Lung (tissue), 11 donors: ENCODE measurements at regions not wholly inside any gene's neighbourhood (a gene's known extent, or its start where the extent isn't known, plus 50 kb on each side); places are given as distances from the start of the nearest gene placed in this dataset.

Experiments
- ATAC-seq: fragments of 200-7000 bp; cut with Tn5 transposase; one replicate; pipeline ENCODE4 v1.9.1; 2020; ENCODE audit warnings: moderate number of reproducible peaks; ENCODE audit not compliant: insufficient read depth, low FRiP score
- DNase-seq, 3 donors: peaks; one replicate each; pipeline ENCODE4 v3.0.0-alpha.2; 2013 to 2017
- H3K27ac ChIP-seq, 2 donors: one replicate each; pipeline ENCODE4 v1.5.1; 2013; ENCODE audit warnings: mild to moderate bottlenecking in 2 of 2, moderate library complexity in 2 of 2, control low read depth in 1 of 2, inconsistent platforms in 1 of 2, low read depth in 1 of 2, low read length in 1 of 2
- H3K27me3 ChIP-seq, 3 donors: one replicate each; pipeline ENCODE4 v1.5.1; 2013; ENCODE audit warnings: low read length in 2 of 3; ENCODE audit not compliant: control insufficient read depth in 3 of 3, insufficient read depth in 3 of 3
- H3K36me3 ChIP-seq, 4 donors: one replicate each; pipeline ENCODE4 v1.5.1; 2013; ENCODE audit warnings: low read length in 4 of 4, mild to moderate bottlenecking in 1 of 4, moderate library complexity in 1 of 4; ENCODE audit not compliant: control insufficient read depth in 4 of 4, insufficient read depth in 4 of 4
- H3K4me1 ChIP-seq, 5 donors: one replicate each; pipeline ENCODE4 v1.5.1; 2013; ENCODE audit warnings: low read length in 5 of 5, mild to moderate bottlenecking in 2 of 5, moderate library complexity in 1 of 5; ENCODE audit not compliant: control insufficient read depth in 5 of 5, insufficient read depth in 5 of 5
- H3K4me3 ChIP-seq: one replicate; pipeline ENCODE4 v1.5.1; 2013; ENCODE audit warnings: mild to moderate bottlenecking, control low read depth, moderate library complexity
- H3K9ac ChIP-seq, 2 donors: one replicate each; pipeline ENCODE4 v1.5.1; 2013; ENCODE audit warnings: low read length in 2 of 2, control low read depth in 1 of 2; ENCODE audit not compliant: insufficient read depth in 1 of 2
- H3K9me3 ChIP-seq, 4 donors: one replicate each; pipeline ENCODE4 v1.5.1; 2013; ENCODE audit warnings: low read length in 3 of 4, mild to moderate bottlenecking in 1 of 4, moderate library complexity in 1 of 4; ENCODE audit not compliant: control insufficient read depth in 4 of 4, insufficient read depth in 3 of 4
- CTCF ChIP-seq: IDR thresholded peaks from 2 replicates; pipeline ENCODE4 v1.5.1; 2012; ENCODE audit warnings: mild to moderate bottlenecking; ENCODE audit errors: control extremely low read depth, extremely low read depth
- WGBS, 2 donors: extraction: QIAGEN DNeasy Blood & Tissue Kit; methylation state at CpG; one replicate each; pipeline ENCODE4 v1.1.7; 2013; 5-methylcytosine and 5-hydroxymethylcytosine counted together
- donor health status: control.
- donor health status: control.
- donor health status: Bipolar disorder and iron deficiency.
- donor health status: healthy.
- donor health status: DM: yes; HTN: yes; CAD: no.

GRCh38 chr18:1421502-1421901, 516.8 kb downstream of the ADCYAP1 start:
- no peak overlapping the region for H3K27ac ChIP-seq
- H3K27me3 ChIP-seq = no peaks in the 10 kb centered on the region
- no peaks in the 10 kb centered on the region for H3K4me1 ChIP-seq
- no peak overlapping the region for H3K4me3 ChIP-seq
- no peak for DNase-seq
- TF ChIP-seq CTCF = no peak
- WGBS, 2 donors = 50 to 56% methylated on average over 2 of the region's 2 CpGs
- no peak overlapping the region for H3K9ac ChIP-seq
- H3K9me3 ChIP-seq = no peaks in the 10 kb centered on the region
- no peaks in the 10 kb centered on the region for H3K36me3 ChIP-seq
- ATAC-seq = no peak

GRCh38 chr18:1422634-1423033, 518.0 kb downstream of the ADCYAP1 start:
- H3K4me3 ChIP-seq = no peak overlapping the region
- H3K27me3 ChIP-seq = no peaks in the 10 kb centered on the region
- ATAC-seq (no peak), DNase-seq (no peak)
- H3K4me1 ChIP-seq = no peaks in the 10 kb centered on the region
- 82 to 95% methylated on average over 2 of the region's 2 CpGs for WGBS, 2 donors
- no peaks in the 10 kb centered on the region for H3K9me3 ChIP-seq
- no peak for TF ChIP-seq CTCF
- H3K36me3 ChIP-seq = no peaks in the 10 kb centered on the region
- no peak overlapping the region for H3K9ac ChIP-seq
- no peak overlapping the region for H3K27ac ChIP-seq

- Histone ChIP-seq H3K4me1 (no peaks in the 10 kb centered on the region), H3K27me3 (no peaks in the 10 kb centered on the region), H3K9ac (no peak overlapping the region), H3K36me3 (no peaks in the 10 kb centered on the region), H3K27ac (no peak overlapping the region), H3K9me3 (no peaks in the 10 kb centered on the region), H3K4me3 (no peak overlapping the region)
- WGBS, 2 donors = 70% methylated on average over 1 of the region's 1 CpG
- no peak for DNase-seq
- TF ChIP-seq CTCF = no peak
- no peak for ATAC-seq
Observed at GRCh38 chr18:1425679-1426078, 521.0 kb downstream of the ADCYAP1 start.

GRCh38 chr18:1435487-1435886, 530.8 kb downstream of the ADCYAP1 start:
- no peaks in the 10 kb centered on the region for H3K36me3 ChIP-seq
- H3K4me3 ChIP-seq = no peak overlapping the region
- H3K4me1 ChIP-seq = no peaks in the 10 kb centered on the region
- 46 to 63% methylated on average over 2 of the region's 2 CpGs for WGBS, 2 donors
- no peaks in the 10 kb centered on the region for H3K9me3 ChIP-seq
- DNase-seq (no peak), ATAC-seq (no peak)
- no peak overlapping the region for H3K9ac ChIP-seq
- no peaks in the 10 kb centered on the region for H3K27me3 ChIP-seq
- TF ChIP-seq CTCF = no peak
- H3K27ac ChIP-seq = no peak overlapping the region
